Cardiac muscle cell (in vitro differentiated cells and primary cell): ENCODE measurements at regions not wholly inside any gene's neighbourhood (a gene's known extent, or its start where the extent isn't known, plus 50 kb on each side); places are given as distances from the start of the nearest gene placed in this dataset.
"Not testable (repeated sequence)": the region's sequence is repeated elsewhere in the genome, so short reads cannot be mapped to it uniquely, and the experiment has no call there.

Experiments used
- DNase-seq, 2 donors: peaks; one replicate each; pipeline versions ENCODE4 v3.0.0 to v3.0.0-alpha.2; 2010 to 2017; ENCODE audit warnings: low read depth in 1 of 2, low spot score in 1 of 2
- H3K27ac ChIP-seq: fragments of 200-600 bp; sonication (generic); 2 replicates; pipeline ENCODE4 v1.5.1; 2016
- H3K27me3 ChIP-seq: fragments of 200-600 bp; sonication (generic); 2 replicates; pipeline ENCODE4 v1.6.0; 2016; ENCODE audit warnings: control low read depth
- H3K36me3 ChIP-seq: fragments of 200-600 bp; sonication (generic); 2 replicates; pipeline ENCODE4 v1.5.1; 2016; ENCODE audit warnings: control low read depth
- H3K4me1 ChIP-seq: fragments of 200-600 bp; sonication (generic); 2 replicates; pipeline ENCODE4 v1.8.1; 2017; ENCODE audit warnings: low read depth, mild to moderate bottlenecking, mixed run types
- H3K4me3 ChIP-seq: fragments of 200-600 bp; sonication (generic); 2 replicates; pipeline ENCODE4 v1.5.1; 2016; ENCODE audit warnings: mild to moderate bottlenecking
- H3K9me3 ChIP-seq: fragments of 200-600 bp; sonication (generic); 2 replicates; pipeline ENCODE4 v1.5.1; 2017; ENCODE audit warnings: low read depth, mild to moderate bottlenecking, control low read depth
- CTCF ChIP-seq: IDR thresholded peaks from 2 replicates; pipeline ENCODE4 v1.5.1; 2012; ENCODE audit warnings: low read depth, mild to moderate bottlenecking, low read length

GRCh38 chr12:46635818-46636217 lies 190.0 kb downstream of the SLC38A4 start:
- Histone ChIP-seq H3K36me3 (no peaks in the 10 kb centered on the region), H3K27me3 (no peaks in the 10 kb centered on the region), H3K9me3 (no peaks in the 10 kb centered on the region), H3K27ac (no peak overlapping the region), H3K4me3 (no peak overlapping the region), H3K4me1 (no peaks in the 10 kb centered on the region)
- DNase-seq: no peak
- no peak for TF ChIP-seq CTCF

DNA sequence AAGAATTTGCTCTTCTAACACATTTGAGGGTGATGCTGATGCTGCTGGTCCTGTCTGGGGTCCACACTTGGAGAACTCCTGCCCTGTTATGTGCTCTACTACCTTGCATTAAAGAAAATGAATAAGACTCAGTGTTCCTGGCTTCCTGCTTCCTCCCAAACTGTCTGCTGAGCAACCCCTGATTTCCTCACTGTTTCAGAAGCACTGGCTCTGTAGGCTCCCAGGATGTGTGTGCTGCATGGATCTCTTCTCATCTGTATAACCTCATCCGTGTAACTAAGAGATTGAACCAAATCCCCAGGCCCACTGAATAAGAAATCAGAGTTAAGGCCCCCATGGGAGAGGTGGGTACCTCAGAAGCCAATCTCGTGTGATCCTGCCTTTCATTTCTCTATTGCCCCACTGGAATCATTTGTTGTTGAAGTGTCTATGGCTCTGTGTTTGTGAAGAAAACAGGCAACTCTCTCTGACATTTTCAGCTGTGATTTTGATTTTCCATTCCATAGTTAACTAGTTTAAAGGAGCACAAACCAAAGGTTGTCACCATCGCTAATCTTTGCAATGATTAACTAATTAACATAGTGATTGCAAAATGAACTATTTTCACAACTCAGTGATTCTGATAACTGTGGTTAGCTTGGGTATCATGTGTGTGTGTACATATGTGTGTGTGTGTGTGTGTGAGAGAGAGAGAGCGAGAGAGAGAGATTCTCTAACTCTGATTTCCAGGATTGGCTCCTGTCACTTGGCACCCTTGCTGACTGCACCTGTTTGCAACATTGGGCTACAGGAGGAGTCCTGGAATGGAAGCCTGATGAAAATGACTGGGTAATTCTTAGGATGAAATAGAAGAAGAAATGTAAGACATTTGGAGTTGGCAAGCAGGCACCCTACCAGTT lies 196.2 kb downstream of the SLC38A4 start:
- Histone ChIP-seq H3K36me3 (no peaks in the 10 kb centered on the region), H3K4me1 (no peaks in the 10 kb centered on the region), H3K4me3 (no peak overlapping the region), H3K27ac (no peak overlapping the region), H3K9me3 (no peaks in the 10 kb centered on the region), H3K27me3 (no peaks in the 10 kb centered on the region)
- no peak for DNase-seq
- no peak for TF ChIP-seq CTCF

GRCh38 chr12:46628176-46628575 lies 197.6 kb downstream of the SLC38A4 start:
- Histone ChIP-seq H3K27ac (no peak overlapping the region), H3K4me3 (no peak overlapping the region), H3K36me3 (no peaks in the 10 kb centered on the region), H3K27me3 (no peaks in the 10 kb centered on the region), H3K4me1 (no peaks in the 10 kb centered on the region), H3K9me3 (no peaks in the 10 kb centered on the region)
- no peak for DNase-seq
- TF ChIP-seq CTCF: no peak

DNA sequence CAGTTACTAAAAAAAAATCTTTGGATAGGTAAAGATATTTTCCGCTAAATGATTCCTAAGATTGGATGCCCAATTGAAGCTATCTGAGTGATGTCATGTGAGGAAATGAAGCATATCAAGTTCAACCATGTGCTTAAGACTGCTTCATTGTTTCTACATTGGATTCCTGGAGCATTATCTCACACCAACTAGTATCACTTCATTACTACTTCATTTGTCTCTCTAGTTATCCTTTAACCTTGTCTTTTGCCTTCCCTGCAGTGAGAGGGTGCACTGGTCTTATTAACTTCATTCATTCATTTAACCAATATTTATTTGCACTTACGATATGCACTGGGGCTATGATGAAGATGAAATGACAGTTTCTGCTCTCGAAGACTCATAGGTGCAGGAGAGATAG lies 198.1 kb downstream of the SLC38A4 start:
- no peaks in the 10 kb centered on the region for H3K36me3 ChIP-seq
- no peak overlapping the region for H3K27ac ChIP-seq
- no peak overlapping the region for H3K4me3 ChIP-seq
- no peak for TF ChIP-seq CTCF
- H3K27me3 ChIP-seq: no peaks in the 10 kb centered on the region
- H3K4me1 ChIP-seq: no peaks in the 10 kb centered on the region
- no peaks in the 10 kb centered on the region for H3K9me3 ChIP-seq
- DNase-seq: no peak

DNA sequence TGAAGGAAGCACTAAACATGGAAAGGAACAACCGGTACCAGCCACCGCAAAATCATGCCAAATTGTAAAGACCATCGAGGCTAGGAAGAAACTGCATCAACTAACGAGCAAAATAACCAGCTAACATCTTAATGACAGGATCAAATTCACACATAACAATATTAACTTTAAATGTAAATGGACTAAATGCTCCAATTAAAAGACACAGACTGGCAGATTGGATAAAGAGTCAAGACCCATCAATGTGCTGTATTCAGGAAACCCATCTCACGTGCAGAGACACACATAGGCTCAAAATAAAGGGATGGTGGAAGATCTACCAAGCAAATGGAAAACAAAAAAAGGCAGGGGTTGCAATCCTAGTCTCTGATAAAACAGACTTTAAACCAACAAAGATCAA lies 206.3 kb downstream of the SLC38A4 start:
- not testable (repeated sequence) for H3K4me1 ChIP-seq, H3K9me3 ChIP-seq, H3K27ac ChIP-seq, H3K27me3 ChIP-seq, H3K36me3 ChIP-seq, H3K4me3 ChIP-seq, DNase-seq

DNA sequence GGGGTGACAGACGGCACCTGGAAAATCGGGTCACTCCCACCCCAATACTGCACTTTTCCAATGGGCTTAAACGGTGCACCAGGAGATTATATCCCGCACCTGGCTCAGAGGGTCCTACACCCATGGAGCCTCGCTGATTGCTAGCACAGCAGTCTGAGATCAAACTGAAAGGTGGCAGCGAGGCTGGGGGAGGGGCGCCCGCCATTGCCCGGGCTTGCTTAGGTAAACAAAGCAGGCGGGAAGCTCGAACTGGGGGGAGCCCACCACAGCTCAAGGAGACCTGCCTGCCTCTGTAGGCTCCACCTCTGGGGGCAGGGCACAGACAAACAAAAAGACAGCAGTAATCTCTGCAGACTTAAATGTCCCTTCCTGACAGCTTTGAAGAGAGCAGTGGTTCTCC lies 208.1 kb downstream of the SLC38A4 start:
- H3K4me1 ChIP-seq, H3K27ac ChIP-seq, H3K27me3 ChIP-seq, DNase-seq, H3K36me3 ChIP-seq, H3K9me3 ChIP-seq, H3K4me3 ChIP-seq: not testable (repeated sequence)

GRCh38 chr12:46617167-46617566 lies 208.6 kb downstream of the SLC38A4 start:
- Histone ChIP-seq H3K27ac (no peak overlapping the region), H3K4me3 (no peak overlapping the region), H3K36me3 (no peaks in the 10 kb centered on the region), H3K9me3 (no peaks in the 10 kb centered on the region), H3K4me1 (no peaks in the 10 kb centered on the region), H3K27me3 (no peaks in the 10 kb centered on the region)
- DNase-seq: peak in 1 of 2 donors; percentile 62
- no peak for TF ChIP-seq CTCF
